Stimulated activated CD4-positive, alpha-beta T cell treated with anti-CD3 and anti-CD28 coated beads, Interleukin-4, amount 100 ng/mL, for 1 hour (primary cell): ENCODE measurements at regions not wholly inside any gene's neighbourhood (a gene's known extent, or its start where the extent isn't known, plus 50 kb on each side); places are given as distances from the start of the nearest gene placed in this dataset.
"Not testable (repeated sequence)": the region's sequence is repeated elsewhere in the genome, so short reads cannot be mapped to it uniquely, and the experiment has no call there.

ENCODE experiments used
- DNase-seq: peaks from one replicate; pipeline ENCODE4 v3.0.0-alpha.2; 2020

DNA sequence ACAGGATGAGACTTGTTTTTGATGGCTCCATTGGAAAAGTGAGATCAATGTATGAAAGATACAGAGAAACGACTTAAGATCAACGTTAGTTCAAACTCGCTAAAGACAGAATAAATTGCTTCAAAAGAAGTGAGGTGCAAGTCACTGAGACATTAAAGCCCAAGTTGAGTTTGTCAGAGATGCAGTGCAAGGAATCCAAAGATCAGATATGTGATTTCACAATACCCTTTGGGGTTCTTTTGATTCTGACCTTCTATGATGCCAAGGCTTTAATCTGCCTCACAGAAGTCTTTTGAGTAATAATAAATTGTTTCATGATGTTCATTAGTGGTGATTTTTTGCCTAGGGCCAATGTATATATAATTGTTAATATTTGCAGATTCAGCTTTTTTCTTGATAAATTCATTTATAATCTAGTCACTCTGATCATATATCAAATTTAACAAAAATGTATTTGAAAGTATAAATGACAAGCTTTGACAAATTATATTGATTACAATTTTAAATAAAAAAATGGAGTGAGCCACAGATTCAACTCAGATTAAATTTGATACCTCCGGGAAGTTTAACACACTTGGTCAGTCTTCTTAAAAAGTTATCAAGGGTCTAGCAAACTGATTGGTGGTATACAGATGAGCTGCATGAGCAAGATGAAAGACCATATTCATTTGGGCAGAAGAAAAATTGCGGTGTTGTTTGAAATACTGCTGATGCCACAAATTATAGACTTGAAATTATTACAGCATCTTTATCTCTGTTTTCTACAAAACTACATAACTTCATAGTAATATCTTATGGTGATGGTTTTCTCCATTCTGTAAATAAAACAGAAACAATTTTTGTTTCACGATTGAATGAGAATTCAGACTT lies 144.8 kb upstream of the FAR2 start:
- no peak for DNase-seq

DNA sequence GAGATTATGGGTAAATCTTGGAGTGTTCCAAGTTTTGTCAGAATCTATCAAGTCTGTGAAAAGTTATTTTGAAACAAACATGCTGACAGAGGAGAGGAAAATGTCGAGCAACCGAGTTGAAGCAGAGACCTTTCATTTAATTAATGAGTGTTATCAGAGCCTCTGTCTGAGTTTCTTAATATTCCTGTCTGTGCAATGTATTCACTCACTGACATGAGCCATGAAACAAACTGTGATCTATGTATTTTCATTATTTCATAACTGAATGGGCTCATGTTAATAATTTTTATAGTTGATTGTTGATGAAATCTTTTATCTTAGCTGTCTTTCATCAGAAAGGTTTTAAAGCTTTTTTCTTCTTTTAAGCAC lies 144.2 kb upstream of the FAR2 start:
- no peak for DNase-seq

DNA sequence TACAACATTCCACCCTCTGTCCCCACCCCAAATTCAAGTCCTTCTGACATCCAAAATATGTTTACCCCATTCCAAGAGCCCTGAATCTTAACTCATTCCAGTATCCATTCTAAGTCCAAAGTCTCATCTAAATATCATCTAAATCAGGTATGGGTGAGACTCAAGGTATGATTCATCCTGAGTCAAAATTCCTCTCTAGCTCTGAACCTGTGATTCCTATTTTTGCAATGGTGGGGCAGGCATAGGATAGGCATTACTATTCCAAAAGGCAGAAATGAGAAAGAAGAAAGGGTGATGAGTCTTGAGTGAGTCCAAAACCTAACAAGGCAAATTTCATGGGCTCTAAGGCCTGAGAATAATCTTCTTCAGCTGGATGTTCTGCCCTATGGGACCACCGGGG lies 140.3 kb upstream of the FAR2 start:
- no peak for DNase-seq

DNA sequence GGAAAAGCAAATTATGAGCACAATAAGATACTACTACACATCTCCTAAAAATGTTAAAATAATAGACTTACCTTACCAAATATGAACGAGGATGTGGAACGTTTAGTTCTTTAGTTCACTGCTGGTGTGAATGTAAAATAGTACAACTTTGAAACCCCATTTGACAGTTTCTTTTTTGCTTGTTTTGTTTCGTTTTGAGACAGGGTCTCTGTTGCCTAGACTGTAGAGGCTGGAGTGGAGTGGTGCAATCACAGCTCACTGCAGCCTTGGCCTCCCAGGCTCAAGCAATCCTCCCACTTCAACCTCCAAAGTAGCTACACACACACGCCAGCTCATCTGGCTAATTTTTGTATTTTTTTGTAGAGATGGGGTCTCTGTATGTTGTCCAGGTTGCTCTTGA lies 136.4 kb upstream of the FAR2 start:
- DNase-seq = no peak

DNA sequence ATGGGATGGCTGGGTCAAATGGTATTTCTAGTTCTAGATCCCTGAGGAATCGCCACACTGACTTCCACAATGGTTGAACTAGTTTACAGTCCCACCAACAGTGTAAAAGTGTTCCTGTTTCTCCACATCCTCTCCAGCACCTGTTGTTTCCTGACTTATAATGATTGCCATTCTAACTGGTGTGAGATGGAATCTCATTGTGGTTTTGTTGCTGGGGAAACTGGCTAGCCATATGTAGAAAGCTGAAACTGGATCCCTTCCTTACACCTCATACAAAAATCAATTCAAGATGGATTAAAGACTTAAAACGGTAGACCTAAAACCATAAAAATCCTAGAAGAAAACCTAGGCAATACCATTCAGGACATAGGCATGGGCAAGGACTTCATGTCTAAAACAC lies 131.5 kb upstream of the FAR2 start:
- not testable (repeated sequence) for DNase-seq

DNA sequence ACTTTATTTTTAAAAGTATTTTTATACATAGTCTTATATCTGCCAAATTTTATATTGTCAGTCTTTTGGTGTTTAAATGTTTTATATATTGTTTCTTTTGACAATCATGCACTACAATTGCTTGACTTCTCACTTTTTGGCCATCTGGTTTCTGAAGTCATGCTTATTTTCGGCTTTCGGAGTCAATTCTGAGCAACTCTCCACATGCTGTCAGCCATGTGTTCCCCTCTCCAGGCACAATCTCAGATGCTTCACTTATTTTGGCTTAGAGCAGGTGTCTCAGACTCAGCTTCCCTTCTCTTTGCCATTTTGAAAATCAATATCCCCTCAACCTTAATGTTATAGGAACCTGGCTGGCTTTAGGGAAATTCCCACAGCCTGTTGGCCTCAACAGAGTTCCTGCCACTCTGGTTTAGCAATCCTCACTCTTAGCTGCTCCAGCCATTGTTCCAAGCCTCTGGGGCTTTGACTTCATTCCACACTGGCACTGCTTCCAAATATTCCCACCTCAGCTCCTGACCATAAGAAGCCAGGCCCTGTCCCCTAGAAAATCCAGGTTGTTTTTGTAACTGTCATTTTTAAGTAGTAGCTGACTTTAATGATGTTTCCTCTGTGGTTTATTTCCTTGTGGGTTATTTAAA lies 125.5 kb upstream of the FAR2 start:
- no peak for DNase-seq

DNA sequence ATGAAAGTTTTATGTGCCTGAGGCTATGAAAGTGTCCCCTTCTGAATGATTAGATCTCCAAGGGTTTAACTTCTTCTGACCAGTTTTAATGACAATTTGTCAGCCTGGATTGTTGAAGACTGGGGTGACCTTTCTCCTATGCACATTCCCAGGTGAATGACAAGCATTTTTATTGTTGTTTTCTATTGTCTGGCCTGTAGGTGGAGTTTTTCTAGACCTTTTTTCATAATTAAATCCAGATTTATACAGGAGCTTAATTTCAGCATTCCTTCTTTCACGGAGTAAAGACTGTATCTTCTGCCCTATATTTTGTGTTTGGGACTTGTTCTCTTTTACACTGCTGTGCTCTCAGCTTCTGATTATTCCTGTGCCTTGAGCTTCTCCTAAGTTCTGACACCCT lies 125.0 kb upstream of the FAR2 start:
- no peak for DNase-seq

DNA sequence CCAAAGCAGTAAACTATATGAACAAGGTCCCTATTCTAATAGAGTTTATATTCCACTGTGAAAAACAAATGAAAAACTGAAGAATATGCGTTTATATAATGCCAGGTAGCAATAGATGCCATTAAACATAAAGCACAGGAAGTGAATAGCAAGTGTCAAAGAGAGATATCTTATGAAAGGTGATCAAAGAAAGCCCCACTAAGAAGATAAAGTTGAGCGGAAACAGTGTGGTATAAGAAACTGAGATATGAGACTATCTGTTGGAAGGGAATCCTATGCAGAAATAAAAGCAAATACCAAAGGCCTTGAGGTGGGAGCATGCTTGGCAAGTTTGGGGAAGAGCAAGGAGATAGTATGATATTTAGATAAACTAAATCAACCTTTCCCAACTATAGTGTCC lies 123.1 kb upstream of the FAR2 start:
- no peak for DNase-seq

DNA sequence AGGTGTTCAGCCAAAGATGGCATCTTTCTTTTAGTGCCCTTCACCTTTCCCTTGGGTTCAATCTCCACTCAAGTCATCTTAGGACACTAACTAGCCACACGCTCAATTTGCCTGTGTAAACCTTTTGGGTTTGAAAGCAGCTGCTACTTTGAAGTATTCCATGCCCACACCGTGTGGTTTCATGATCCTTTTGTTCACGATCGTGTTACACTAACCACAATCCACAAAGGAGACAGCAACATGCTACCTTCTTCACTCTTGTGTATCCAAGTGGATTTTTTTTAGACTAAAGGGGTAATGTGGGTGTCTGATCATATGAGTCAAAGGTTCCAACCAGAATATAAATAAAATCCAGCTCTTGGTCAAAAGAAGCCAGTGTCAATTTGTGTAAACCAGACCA lies 122.7 kb upstream of the FAR2 start:
- no peak for DNase-seq

DNA sequence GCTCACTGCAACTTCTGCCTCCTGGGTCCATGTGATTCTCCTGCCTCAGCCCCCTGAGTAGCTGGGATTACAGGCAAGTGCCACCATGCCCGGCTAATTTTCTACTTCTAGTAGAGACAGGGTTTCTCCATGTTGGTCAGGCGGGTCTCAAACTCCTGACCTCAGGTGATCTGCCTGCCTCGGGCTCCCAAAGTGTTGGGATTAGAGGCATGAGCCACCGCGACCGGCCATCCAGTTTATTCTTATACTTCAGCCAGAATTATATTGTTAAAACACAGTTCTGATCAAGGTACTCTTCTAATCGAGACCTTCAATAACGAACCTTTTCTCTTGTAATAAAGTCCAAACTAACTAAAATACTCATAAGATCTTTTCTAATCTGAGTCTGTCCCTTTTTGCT lies 119.6 kb upstream of the FAR2 start:
- not testable (repeated sequence) for DNase-seq

DNA sequence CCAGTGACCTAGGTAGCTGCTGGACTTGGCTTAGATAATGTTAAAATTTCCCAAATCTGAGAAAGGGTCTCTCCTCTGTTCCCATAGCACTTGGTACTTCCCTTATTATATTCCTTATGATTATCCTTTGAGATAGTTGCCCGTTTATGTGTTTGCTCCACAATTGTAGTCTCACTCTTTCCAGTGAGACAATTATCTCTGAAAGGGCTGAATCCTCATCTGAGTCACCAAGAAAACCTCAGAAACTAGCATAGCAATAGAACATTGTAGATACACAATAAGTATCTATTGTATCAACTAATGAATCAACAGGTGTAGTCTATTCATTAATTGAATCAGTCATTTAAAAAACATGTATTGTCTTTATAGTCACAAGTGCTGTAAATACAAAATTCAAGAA lies 119.1 kb upstream of the FAR2 start:
- DNase-seq = no peak

DNA sequence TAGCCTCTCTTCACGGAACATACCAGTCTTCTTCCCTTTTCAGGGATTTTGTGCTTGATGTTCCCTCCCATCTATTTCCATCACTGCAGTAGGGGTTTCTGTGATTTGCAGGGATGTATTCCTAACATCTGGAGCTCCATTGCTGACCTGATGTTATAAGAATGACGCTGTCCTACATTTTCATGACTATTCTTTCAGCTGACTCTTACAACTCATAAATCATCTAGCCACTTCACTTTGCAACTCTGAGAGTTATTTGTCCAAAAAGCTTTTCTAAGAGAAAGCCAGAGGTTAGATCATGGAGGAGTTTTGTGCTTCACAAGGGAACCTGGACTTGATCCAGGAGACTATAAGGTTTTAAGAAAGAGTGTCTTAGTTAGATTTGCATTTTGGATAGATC lies 116.6 kb upstream of the FAR2 start:
- DNase-seq = no peak

DNA sequence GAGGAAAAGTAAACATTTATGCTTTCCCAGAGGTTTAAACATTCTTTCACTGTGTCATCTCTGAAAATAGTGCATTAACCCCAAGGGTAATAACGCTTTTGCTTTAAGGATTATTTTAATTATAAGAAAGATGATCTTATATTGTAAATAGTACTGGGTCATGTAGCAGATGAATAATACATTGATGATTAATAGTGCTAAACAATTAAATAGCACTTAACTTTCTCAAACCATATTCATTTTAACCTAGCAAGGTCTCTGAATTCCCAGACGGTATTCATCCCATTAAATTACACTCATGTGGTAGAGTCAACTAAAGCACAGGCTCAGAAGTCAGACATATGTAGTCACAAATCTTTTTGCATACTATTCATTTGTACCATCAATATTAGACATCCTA lies 115.6 kb upstream of the FAR2 start:
- no peak for DNase-seq

DNA sequence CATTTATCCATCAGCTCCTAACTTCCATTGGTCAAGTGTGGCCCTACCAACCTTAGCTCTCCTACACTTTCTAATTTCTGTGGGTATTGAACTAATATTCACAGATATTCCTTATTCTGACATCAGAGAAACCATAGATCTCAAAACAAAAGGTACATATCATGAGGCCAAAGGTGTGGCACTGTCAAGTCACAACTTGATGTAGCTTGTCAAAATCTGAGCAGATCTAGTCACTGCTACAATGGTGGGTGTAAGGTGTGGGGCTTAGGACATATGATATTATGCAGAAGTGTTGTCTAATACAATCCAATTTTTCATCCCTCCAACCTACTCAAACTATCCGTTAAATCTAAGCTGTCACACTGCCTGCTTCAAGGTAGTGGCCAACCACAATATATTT lies 114.0 kb upstream of the FAR2 start:
- DNase-seq = no peak

DNA sequence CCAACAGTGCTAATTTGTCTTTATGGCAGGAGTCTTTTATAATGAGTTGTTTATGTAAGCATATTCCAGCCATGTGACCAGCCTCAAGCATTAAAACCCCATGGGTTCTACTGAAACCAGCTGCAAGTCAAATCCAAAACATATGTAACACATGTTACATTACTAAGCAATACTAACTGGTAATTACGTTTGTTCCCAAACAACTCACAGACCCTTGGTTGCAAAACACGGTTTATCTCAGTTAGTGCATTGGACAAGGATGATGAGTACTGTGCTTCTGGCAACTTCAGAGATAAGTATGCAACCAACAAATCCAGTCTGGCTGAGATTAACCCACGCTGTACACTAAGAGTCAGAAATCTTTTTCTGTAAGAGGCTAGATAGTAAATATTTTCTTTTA lies 110.1 kb upstream of the FAR2 start:
- no peak for DNase-seq

DNA sequence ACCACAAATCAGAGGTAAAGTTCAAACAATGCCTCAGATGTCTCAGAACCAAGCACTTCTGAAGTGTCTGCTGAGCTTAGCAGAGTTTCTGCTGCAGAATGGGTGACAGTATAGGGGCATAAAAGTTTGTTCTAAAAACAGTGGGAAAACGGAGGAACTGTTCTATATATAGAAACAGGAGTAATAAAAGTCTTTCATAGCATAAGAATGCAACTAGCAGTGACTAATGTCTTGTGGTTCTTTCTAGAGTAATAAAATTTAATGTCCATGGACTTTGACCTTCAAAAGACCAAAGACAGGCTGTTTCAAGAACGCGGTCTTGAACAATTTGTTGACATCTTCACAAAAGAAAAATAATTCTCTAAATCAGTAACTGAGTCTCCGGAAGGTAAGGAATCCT lies 107.5 kb upstream of the FAR2 start:
- DNase-seq = no peak

DNA sequence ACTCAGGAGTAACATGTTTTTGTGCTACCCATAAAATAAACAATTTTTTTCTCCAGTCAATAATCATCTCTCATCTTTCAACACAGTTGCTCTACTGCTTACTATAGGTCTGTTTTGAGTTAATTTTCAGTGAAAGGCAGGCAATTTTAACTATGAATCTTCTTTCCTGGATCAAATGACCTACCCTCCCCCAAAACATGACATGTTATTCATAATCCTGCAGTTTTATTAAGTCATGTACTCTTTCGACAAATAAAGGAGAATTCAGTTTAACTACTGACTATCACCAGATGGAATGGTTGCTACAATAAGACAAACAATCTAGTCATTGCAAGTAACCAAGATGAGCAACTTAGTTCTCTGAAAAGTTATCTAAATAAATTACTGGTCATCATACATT lies 106.0 kb upstream of the FAR2 start:
- no peak for DNase-seq

DNA sequence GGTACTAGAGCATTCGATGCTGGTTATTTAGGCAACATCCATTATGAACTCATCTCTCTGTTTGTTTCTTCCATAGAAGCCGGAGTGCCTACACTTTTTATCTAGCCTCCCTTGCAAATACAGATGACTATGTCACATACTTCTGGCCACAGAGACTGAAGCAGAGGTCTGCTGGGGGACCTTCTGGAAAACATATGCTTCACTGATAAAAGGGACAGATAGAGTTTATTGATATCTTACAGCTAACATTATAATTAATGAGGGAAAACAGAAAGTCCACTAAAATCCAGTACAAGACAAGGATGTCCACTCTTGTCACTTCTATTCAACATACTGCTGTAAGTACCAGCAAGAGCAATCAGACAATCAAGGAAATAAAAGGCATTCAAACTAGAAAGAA lies 104.3 kb upstream of the FAR2 start:
- no peak for DNase-seq

DNA sequence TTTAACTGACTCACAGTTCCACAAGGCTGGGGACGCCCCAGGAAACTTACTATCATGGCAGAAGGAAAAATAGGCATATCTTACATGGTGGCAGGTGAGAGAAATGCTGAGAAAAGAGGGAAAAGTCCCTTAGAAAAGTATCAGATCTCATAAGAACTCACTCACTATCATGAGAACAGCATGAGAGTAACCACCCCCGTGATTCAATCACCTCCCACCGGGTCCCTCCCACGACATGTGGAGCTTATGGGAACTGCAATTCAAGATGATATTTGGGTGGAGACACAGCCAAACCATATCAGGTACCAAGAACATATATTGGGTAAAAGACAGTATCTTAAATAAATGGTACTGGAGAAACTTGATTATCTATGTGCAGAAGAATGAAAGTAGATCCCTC lies 100.3 kb upstream of the FAR2 start:
- DNase-seq = no peak

DNA sequence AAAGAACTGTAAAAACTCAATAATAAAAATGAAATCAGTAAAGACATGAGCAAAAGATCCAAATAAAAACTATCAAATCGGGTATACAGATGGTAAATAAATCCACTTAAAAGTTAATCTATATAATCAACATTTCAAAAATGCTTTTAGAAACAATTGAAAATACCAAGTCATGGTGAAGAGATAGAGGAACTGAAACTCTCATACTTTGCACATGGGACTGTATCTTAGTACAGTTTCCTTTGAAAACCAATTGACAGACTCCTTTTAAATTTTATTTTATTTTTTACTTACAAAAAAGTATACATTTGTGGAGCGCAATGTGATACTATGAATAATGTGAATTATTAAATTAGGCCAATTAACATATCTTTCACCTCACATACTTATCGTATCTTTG lies 98.6 kb upstream of the FAR2 start:
- no peak for DNase-seq

DNA sequence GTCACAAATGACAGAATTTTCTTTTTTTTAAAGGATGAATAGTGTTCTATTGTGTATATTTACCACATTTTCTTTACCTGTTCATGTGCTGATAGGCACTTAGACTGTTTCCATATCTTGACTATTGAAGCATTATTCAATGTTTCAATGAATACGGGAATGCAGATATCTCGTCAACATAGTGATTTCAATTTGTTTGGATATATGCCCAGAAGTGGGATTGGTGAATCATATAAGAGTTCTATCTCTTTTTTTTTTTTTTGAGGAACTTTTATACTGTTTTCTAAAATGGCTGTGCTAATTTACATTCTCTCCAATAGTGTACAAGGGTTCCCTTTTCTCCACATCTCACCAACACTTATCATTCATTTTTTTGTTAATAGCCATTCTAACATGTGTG lies 97.9 kb upstream of the FAR2 start:
- DNase-seq = no peak

DNA sequence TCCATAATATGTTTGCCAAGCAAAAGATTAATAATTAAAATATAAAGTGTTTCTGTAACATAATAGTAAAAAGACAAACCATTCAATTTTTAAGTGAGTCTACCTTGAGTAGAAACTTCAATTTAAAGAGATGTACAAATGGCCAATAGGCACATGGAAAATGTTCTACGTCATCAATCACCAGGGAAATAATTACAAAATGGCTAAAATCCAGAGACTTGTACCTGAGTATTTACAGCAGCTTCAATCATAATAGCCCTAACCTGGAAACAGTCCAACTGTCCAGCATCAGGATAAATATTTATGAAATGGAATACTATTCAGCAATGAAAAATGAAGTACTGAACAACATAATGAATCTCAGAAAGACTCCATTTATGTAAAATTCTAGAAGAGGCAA lies 95.5 kb upstream of the FAR2 start:
- no peak for DNase-seq

DNA sequence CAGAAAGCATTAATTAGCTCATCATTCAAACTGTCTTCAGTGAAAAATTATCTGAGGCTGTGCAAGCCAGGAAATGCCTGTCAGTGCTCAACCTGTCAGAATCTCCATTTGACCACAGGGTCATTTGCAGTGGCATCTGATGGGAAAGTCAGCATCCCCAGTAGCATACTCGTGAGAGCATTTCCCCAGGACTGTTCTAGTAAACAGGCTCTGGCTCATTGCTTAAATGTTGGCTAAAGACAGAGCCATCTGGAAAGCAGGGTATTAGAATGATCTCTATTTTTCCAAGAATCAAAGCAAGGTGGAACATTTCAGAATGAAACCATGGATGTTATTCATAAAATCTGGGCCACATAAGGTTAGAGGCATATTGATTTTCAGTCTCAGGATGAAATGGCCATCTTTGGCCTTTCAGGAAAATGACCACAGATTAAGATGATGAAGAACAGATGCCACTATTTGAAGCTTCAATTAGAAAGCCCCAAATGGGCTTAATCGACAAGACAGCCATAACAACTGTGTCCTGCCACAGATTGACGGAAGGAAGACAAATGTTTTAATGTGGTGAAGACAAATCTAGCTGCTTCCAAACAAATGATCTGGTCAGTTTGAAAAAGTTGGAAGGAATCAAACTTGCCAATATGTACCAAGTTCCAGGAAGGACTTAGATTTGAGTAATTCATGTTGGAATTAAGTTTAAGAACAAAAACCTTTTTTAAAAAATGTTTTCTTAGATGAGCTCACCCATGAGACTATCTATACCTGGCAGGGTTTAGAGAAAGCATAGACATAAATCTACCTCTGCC lies 94.0 kb upstream of the FAR2 start:
- no peak for DNase-seq

DNA sequence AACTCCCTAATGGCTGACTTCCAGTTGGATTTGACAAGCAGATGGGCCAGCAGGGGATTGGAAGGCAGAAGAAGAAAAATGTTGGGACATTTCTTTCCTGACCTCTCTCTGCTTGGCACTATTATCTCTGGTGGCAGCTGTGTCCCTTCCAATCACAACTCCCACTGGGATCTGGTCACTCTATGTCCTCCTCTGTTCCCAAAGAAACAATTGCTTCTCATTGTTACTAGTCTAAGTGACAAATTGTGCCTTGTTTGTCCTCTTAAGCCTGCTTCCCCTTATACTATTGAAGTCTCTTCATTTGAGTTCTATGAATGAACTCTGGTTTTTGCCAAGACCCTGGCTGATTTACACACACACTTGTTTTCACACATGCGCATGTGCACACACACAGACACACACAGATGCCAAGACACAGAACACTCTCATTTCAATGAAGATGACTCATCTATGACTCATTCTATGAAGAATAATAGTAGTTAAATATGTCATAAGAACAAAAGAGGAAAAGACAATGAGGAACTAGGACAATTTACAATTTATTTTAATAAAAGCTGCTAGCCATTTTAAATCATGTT lies 83.0 kb upstream of the FAR2 start:
- peak; percentile 13 for DNase-seq
